IPS DF 6.9 (cell line): ENCODE measurements at regions not wholly inside any gene's neighbourhood (a gene's known extent, or its start where the extent isn't known, plus 50 kb on each side); places are given as distances from the start of the nearest gene placed in this dataset.

Source experiments
- DNase-seq: peaks from one replicate; pipeline ENCODE4 v3.0.0-alpha.2; 2013; ENCODE audit warnings: low read depth, low spot score
- H3K27ac ChIP-seq: one replicate; pipeline ENCODE4 v1.5.1; 2013; ENCODE audit warnings: low read length, control low read depth
- H3K27me3 ChIP-seq: 2 replicates; pipeline ENCODE4 v1.6.1; 2013; ENCODE audit warnings: mild to moderate bottlenecking, low read length; ENCODE audit not compliant: control insufficient read depth, insufficient read depth
- H3K36me3 ChIP-seq: 2 replicates; pipeline ENCODE4 v1.6.1; 2013; ENCODE audit warnings: low read length; ENCODE audit not compliant: control insufficient read depth, insufficient read depth
- H3K4me1 ChIP-seq: 2 replicates; pipeline ENCODE4 v1.6.1; 2013; ENCODE audit warnings: low read length; ENCODE audit not compliant: control insufficient read depth, insufficient read depth
- H3K4me3 ChIP-seq: 2 replicates; pipeline ENCODE4 v1.5.1; 2013; ENCODE audit warnings: mild to moderate bottlenecking, low read length
- H3K9me3 ChIP-seq: 2 replicates; pipeline ENCODE4 v1.6.1; 2013; ENCODE audit warnings: low read length, inconsistent platforms; ENCODE audit not compliant: control insufficient read depth, insufficient read depth
- WGBS: extraction: QIAGEN DNeasy Blood & Tissue Kit; methylation state at CpG from one replicate; pipeline ENCODE4 v1.1.7; 2013; ENCODE audit warnings: mixed read lengths, missing lambda C conversion rate; ENCODE audit not compliant: insufficient read length, insufficient coverage; 5-methylcytosine and 5-hydroxymethylcytosine counted together

- H3K4me3 ChIP-seq, result no peak overlapping the region
- no peaks in the 10 kb centered on the region; the same call in 1 of the 2 replicates for H3K4me1 ChIP-seq
- H3K9me3 ChIP-seq, result no peaks in the 10 kb centered on the region
- no peak overlapping the region for H3K27ac ChIP-seq
- no peaks in the 10 kb centered on the region for H3K36me3 ChIP-seq
- no peak for DNase-seq
- no CpG with 5 or more reads among the region's 3 CpGs for WGBS
- H3K27me3 ChIP-seq, result no peaks in the 10 kb centered on the region
Measured at GRCh38 chr2:59259913-59260312, 1018.8 kb upstream of the FANCL start.

- Histone ChIP-seq H3K27me3 (no peaks in the 10 kb centered on the region), H3K27ac (no peak overlapping the region), H3K4me3 (no peak overlapping the region), H3K36me3 (no peaks in the 10 kb centered on the region), H3K9me3 (no peaks in the 10 kb centered on the region), H3K4me1 (no peaks in the 10 kb centered on the region; the same call in 1 of the 2 replicates)
- WGBS, result no CpG with 5 or more reads among the region's 4 CpGs
- no peak for DNase-seq
Measured at GRCh38 chr2:59256290-59256689, 1015.2 kb upstream of the FANCL start.

DNA sequence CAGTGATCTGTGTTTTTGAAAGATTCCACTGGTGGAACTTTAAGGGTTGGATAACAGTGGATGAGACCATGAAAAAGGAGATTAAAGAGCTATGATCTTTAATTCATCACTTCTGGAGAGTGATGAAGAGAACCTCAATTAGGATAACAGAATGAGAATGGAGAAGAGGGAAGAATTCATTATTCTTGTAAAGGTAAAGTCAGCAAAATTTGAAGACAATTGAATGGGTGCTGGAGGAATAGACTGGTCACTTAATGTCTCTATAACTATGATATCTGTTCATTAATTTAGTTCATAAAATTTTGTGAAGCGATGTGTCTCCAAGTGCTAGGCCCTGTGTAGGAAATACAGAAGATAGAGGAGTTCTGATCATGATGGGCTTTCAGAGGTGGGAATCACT lies 1013.2 kb upstream of the FANCL start:
- H3K27me3 ChIP-seq, result no peaks in the 10 kb centered on the region
- WGBS, result no CpG with 5 or more reads among the region's 1 CpG
- no peak overlapping the region for H3K4me3 ChIP-seq
- no peaks in the 10 kb centered on the region for H3K36me3 ChIP-seq
- H3K4me1 ChIP-seq, result peaks cover 1% of the 10 kb centered on the region; the same call in 1 of the 2 replicates
- H3K9me3 ChIP-seq, result no peaks in the 10 kb centered on the region
- DNase-seq, result no peak
- H3K27ac ChIP-seq, result no peak overlapping the region

DNA sequence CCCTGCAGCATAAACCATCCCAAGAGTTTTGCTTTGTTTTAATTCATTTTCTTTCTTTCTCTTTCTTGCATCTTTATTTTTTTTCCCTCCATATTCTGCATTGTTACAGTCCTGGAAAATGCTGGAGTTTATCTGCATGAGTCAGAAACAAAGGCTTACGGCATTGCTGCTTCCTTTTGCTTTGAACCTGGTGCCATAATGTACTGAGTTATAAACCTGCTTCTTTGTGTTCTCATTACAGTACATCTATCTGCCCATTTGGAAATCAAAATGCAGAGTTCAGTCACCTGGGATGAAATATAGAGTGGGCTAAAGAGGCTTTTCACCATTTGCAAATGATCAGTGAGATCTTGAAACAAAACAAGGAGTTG lies 1009.2 kb upstream of the FANCL start:
- H3K4me3 ChIP-seq, result no peak overlapping the region
- H3K9me3 ChIP-seq, result no peaks in the 10 kb centered on the region
- H3K27ac ChIP-seq, result no peak overlapping the region
- H3K27me3 ChIP-seq, result no peaks in the 10 kb centered on the region
- no peak for DNase-seq
- no peaks in the 10 kb centered on the region for H3K36me3 ChIP-seq
- no CpG with 5 or more reads among the region's 1 CpG for WGBS
- H3K4me1 ChIP-seq, result peaks cover 1% of the 10 kb centered on the region; the same call in 1 of the 2 replicates

DNA sequence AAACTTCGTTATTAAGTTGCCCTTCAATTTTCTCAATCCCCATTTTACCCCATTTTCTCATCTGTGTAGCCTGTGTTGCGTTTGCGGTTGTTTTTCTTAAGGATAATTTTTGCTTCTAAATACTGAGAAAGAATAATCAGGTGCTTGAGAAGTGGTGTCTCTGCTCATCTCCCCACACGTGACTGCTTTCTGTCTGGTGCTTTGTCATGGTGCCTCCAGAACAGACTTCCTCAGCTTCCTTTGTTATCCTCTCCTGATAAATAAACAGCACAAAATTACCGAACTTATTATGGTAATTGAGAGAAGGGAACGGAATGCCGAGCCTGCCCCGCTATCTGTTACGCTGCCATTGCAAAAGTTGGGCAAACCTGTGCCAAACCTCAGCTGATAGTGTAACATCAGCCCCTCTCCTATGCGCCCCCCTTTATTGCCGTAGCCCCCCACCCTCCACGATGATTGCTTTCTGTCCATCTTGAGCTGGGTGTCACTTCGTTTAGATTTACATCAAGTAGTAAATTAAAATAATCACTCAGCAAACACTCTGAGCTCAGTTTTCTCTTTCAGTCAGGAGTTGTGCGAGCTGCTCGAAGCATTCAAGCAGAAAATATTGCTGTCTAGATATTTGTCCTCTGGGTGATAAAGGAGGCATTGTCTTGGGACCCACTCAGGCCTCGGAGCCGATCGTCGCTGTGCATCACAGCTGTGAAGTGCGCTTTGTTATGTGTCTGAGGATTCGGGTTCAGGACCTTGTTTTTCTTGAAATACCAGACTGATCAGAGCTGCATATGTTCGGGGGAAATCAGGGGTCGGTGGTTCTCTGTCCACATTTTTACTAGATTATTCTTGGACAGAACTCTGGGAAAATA lies 1008.5 kb upstream of the FANCL start:
- no peaks in the 10 kb centered on the region for H3K27me3 ChIP-seq
- no peak overlapping the region for H3K27ac ChIP-seq
- H3K36me3 ChIP-seq, result no peaks in the 10 kb centered on the region
- DNase-seq, result no peak
- no CpG with 5 or more reads among the region's 23 CpGs for WGBS
- no peaks in the 10 kb centered on the region for H3K9me3 ChIP-seq
- no peak overlapping the region for H3K4me3 ChIP-seq
- peaks cover 1% of the 10 kb centered on the region; the same call in 1 of the 2 replicates for H3K4me1 ChIP-seq

DNA sequence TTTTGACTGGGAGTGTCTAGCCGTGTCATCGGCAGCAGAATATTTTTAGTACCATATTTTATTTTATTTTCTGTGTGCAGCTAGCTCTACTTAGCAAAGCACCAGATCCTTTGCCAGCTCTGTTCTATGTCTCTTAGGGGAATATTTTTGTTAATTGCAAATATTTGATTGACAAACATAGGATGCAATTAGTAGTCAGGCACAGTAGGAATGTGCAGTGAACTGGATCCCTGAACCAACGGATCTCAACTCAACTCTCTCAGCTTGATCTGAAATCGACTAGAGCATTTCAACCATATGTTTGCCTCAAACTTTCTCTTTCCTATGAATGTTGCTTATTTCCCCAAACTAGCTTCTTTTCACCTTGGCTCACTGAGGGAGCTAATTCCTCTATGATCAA lies 998.0 kb upstream of the FANCL start:
- no peak overlapping the region for H3K27ac ChIP-seq
- no peaks in the 10 kb centered on the region for H3K9me3 ChIP-seq
- no peaks in the 10 kb centered on the region for H3K36me3 ChIP-seq
- no peak overlapping the region for H3K4me3 ChIP-seq
- H3K4me1 ChIP-seq, result no peaks in the 10 kb centered on the region
- WGBS, result no CpG with 5 or more reads among the region's 4 CpGs
- H3K27me3 ChIP-seq, result no peaks in the 10 kb centered on the region
- no peak for DNase-seq

GRCh38 chr2:59237311-59237710 lies 996.2 kb upstream of the FANCL start:
- no CpG with 5 or more reads among the region's 2 CpGs for WGBS

DNA sequence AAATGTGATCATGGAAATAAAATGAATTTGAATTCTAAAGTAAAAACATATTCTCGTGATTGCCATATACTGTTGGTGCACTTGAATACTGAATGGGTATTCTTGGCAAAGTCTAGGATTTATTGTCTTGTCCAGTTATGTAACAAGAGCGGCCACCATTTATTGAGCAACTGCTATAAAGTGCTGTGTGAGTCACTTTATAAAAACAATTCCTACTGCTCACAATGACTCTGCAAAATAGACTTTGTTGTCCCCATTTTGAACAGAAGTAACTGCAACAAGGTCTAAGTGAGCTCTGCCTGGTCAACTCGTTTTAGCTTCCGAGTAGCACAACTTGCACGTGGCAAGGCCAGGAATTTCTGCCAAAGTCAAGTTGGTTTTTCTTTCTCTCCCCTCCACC lies 995.6 kb upstream of the FANCL start:
- no peaks in the 10 kb centered on the region for H3K9me3 ChIP-seq
- no peaks in the 10 kb centered on the region for H3K4me1 ChIP-seq
- WGBS, result no CpG with 5 or more reads among the region's 5 CpGs
- no peak overlapping the region for H3K27ac ChIP-seq
- DNase-seq, result no peak
- H3K27me3 ChIP-seq, result no peaks in the 10 kb centered on the region
- no peaks in the 10 kb centered on the region for H3K36me3 ChIP-seq
- no peak overlapping the region for H3K4me3 ChIP-seq

More at GRCh38 chr2:59237311-59237710, 996.2 kb upstream of the FANCL start:
- Histone ChIP-seq H3K4me1 (no peaks in the 10 kb centered on the region), H3K9me3 (no peaks in the 10 kb centered on the region), H3K27ac (no peak overlapping the region), H3K27me3 (no peaks in the 10 kb centered on the region), H3K36me3 (no peaks in the 10 kb centered on the region), H3K4me3 (no peak overlapping the region)
- no peak for DNase-seq

GRCh38 chr2:59233920-59234319 lies 992.8 kb upstream of the FANCL start:
- no peaks in the 10 kb centered on the region for H3K9me3 ChIP-seq
- no peaks in the 10 kb centered on the region for H3K27me3 ChIP-seq
- no peak for DNase-seq
- no peak overlapping the region for H3K27ac ChIP-seq
- H3K36me3 ChIP-seq, result no peaks in the 10 kb centered on the region
- no peaks in the 10 kb centered on the region for H3K4me1 ChIP-seq
- no peak overlapping the region for H3K4me3 ChIP-seq
- no CpG with 5 or more reads among the region's 4 CpGs for WGBS

GRCh38 chr2:59233448-59233847 lies 992.3 kb upstream of the FANCL start:
- H3K4me1 ChIP-seq, result no peaks in the 10 kb centered on the region
- no peak overlapping the region for H3K4me3 ChIP-seq
- DNase-seq, result no peak
- H3K9me3 ChIP-seq, result no peaks in the 10 kb centered on the region
- no peaks in the 10 kb centered on the region for H3K27me3 ChIP-seq
- no peak overlapping the region for H3K27ac ChIP-seq
- H3K36me3 ChIP-seq, result no peaks in the 10 kb centered on the region
